Left renal cortex interstitium (tissue), 4 donors: ENCODE measurements at regions not wholly inside any gene's neighbourhood (a gene's known extent, or its start where the extent isn't known, plus 50 kb on each side); places are given as distances from the start of the nearest gene placed in this dataset.

Experiments
- DNase-seq, 4 donors: peaks; one replicate each; pipeline ENCODE4 v3.0.0-alpha.2; 2013; ENCODE audit warnings: low read depth in 4 of 4, low spot score in 2 of 4, missing footprints in 1 of 4

DNA sequence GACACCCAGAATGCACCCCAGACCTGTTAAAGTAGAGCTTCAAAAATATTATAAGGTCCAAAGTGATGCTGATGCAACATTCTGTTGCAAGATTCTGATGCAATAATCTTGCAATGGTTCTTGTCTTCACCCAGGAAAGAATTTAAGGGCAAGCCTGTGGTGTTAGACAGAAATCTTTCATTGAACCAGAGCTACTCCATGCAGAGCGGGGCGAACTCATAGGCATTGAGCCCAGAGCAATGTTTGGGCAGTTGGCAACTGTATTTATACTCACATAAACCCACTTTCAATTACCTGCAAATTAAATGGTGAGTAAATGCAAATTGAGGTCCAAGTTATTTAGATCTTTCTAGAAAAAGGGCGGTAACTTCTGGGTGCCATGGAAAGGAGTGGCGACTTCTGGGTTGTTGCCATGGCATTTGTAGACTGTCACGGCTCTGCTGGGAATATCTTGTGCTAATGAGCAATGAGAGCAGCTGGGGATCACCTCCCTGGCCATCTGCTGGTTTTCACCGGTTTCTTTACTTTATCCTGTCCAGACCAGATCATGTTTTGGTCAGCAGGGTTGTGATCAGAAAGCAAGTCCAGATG is 163.4 kb downstream of the ICE1 start:
- DNase-seq: no peak

DNA sequence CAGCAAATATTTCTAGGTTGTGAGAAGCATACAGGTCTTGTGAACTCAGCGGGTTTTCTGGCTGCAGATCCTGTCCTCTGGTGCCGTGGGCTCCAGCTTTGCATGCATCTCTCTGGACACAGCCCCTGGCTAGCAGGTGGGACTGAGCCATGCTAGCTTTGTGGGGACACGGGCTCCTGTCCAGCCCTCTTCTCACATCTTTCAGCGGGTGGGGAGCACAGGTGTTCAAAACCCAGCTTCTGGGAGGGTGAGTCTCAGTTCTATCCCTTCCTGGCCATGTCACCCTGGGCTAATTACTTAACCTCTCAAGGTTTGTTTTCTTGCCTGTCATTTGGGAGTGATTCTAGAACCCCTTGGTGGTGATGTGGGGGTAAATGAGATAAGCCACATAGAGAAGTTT is 162.3 kb downstream of the ICE1 start:
- DNase-seq: no peak

- DNase-seq: no peak
Observed at GRCh38 chr5:5584236-5584745, 161.8 kb downstream of the ICE1 start.

- no peak for DNase-seq
Observed at GRCh38 chr5:5583832-5584231, 161.4 kb downstream of the ICE1 start.

GRCh38 chr5:5583023-5583765 is 160.7 kb downstream of the ICE1 start:
- no peak for DNase-seq

GRCh38 chr5:5581080-5581479 is 158.6 kb downstream of the ICE1 start:
- DNase-seq: no peak

DNA sequence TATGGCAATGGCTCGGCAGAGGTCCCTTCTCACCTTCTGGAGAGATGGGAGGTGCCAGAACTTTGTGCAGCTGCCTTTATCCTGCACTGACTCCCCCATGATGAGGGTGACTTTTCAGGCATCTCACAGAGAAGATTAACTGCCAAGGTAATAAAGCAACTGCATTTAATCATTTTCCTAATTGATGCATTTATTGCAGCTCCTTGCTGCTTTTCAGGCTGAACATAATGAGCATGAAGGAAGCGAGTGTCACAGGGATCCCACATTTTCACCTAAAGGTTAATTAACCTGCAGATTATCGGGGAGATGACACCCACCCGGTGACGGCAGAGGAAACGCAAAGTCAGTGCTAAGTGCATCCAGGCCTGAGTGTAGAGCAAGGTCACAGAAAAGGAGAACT is 154.3 kb downstream of the ICE1 start:
- peak in 1 of 4 donors; percentile 17 for DNase-seq

DNA sequence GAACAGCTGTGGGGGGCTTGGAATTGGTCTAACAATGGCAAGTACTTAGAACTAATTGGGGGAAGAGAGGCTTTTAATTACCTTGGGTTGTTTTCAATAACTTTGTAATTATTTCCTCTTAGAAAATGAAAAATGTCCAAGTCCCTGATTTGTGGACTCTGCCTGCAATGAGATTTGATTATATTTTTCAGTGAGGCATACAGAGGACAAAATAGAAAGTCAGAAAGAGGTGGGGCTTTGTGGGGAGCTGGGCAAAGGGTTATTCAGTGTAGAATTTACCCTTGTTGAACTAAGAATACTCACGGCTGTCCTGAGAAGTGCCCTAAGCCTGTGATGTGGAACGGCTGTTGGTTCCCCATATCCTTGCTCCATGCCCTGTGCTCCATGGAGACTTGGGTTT is 153.0 kb downstream of the ICE1 start:
- no peak for DNase-seq

DNA sequence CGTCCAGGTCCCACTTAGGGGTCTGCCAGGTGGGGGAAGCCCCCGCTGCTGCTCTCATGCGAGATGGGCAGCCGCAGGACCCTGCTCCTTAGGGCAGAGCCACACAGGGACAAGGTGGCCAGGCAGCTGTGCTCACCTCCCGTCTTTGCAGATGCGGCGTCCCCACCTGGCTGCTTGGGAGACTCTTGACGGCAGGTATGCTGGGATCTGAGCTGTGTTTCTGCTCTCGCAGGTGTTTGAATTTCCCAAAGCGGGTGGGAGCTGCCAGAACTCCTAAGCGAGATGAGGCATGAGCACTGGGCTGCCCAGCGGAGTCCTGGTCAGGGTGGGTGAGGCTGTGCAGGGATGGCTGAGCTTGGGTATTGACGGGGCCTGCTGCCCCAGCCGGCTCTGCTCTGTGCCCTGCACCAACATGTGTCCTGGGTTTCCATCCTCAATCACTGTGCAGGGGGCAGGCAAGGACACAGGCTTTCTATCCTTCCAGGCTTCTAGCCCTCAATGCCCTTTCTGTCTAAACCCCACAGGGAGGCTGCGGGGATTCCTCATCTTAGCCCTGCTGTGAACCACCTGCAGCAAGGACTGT is 151.4 kb downstream of the ICE1 start:
- no peak for DNase-seq

DNA sequence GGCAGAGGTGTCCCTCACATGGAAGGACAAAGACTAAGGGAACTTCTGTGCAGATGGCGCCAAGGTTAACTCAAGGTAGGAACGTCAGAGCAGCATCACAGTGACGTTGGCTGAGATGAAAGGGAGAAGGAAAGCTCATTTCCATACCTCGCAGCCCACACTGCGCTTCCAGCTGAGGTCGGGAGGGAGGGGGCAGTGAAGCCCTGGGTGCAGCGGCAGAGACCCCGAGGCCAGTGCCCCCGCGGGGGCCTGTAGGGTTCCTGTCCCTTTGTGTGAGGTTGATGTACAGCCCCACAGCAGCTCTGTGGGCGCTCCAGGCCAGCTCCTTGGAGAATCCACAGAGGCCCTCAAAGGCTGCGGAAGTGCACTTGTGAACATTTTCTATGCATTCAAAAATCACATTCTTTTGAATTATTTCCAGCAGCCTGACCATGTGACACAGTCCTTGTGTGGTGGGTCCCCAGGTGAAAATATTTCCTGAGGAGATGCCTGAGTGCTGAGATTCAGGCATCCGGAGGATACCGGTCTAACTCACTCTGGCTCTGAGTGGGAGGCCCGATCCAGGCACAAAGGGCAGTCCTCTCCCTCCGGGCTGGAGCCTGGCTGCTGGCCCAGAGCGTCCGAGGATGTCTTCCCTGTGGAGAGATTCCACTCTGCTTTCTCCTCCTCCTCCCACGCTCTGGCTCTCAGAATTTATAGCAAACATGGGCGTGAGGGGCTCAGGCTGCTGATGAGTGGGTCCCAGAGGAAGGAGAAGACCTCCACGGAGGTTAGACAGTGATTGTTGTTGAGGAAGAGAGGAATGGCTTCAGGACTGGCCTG is 150.7 kb downstream of the ICE1 start:
- peak in 1 of 4 donors; percentile 29 for DNase-seq

- DNase-seq: peak in 2 of 4 donors; percentile 56 to 62
Observed at GRCh38 chr5:5572010-5572865, 149.8 kb downstream of the ICE1 start.

- DNase-seq: no peak
Observed at GRCh38 chr5:5570646-5571045, 148.2 kb downstream of the ICE1 start.

DNA sequence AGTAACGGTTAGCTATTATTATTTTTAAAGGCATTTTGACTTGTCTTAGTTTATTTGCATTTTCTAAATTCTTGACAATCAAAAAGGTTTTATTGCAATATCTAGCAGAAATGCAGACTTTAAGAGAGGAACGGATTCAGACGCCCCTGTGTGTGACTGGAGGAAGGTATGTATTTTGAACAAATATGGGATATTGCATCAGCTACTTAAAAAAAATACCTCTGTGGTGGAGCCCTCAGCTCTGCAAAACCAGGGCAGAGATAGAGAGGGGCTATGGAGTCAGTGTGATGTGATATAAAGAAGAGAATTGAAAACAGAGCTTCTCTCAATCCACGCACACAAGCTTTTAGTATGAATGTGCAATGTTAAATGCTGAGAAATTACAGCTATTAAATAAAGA is 142.4 kb downstream of the ICE1 start:
- DNase-seq: no peak

DNA sequence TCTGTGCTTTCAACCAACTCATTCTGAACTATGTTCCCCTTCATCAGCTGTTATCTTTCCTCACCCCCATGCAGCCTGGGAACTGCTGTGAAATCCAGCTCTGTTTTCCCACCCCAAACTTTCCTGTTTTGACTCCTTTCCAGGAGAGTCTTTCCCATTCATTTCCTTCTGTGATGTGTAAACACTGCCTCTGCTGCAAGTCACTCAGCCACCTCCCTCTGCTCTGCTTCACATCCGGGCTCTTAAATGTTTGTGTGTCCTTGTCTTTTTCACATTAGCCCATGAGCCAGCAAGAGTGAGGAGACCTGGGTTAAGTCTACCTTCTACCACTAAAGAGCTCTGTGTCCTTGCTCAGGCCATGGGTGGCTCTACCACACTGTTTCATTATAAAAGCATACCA is 137.5 kb downstream of the ICE1 start:
- no peak for DNase-seq

DNA sequence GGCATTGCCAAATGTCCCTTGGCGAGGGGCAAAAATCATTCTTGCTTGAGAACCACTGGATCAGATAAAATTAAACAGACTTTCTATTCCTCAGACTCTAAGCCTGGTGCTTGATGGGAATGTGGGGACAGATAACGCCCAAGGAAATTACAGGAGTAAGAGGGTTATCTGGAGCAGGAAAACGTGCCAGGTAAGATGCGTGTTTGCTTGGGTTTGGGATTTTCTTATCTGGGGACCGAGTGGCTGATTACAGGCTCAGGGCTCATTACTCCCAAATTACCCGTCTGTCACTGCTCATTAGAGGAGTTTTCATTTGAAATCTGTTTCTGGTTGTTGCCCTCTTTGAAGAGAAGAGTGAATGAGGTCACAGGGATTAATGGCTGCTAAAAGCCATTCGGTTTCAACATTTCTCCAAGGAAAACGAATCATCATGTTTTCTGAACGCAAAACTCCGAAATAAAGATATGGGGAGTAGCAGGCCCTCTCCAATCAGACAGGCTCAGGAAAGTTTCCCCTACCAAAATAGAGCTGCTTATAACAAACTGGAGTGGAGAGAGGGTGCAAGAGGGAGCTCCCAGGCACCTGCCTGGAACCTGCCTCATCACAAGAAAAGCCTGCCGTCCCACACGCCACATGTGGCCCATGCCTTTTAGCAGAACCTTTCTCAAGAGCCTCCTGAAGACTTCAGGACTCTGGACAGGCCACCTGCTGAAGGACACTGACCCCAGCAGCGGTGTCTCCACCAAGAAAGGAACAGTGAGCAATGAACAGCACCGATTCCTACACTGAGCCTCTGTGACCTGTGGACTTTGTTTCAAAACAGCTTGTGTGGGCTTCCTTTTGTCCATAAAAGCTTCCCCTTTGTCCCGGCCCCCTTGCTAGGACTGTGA is 136.4 kb downstream of the ICE1 start:
- no peak for DNase-seq

DNA sequence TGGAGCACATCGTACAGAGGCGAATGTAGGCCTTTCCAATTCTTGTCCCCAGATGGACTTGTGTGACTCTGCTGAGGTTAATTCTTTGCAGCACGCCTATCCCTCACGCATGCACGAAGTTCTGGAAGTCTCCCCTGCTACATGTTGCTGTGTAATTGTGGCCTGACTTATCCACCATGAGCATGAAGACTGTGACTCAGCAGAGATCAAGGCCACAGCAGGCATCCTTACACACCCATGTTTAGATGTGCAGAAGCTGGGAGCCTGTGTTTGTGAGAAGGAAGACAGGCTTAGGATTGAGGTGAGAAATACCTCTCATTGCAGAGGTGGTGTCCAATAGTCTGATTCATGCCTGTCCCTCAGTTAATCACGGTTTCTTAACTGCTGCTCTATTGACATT is 135.6 kb downstream of the ICE1 start:
- no peak for DNase-seq

GRCh38 chr5:5551499-5551898 is 129.0 kb downstream of the ICE1 start:
- DNase-seq: no peak

GRCh38 chr5:5546408-5546807 is 123.9 kb downstream of the ICE1 start:
- DNase-seq: no peak

DNA sequence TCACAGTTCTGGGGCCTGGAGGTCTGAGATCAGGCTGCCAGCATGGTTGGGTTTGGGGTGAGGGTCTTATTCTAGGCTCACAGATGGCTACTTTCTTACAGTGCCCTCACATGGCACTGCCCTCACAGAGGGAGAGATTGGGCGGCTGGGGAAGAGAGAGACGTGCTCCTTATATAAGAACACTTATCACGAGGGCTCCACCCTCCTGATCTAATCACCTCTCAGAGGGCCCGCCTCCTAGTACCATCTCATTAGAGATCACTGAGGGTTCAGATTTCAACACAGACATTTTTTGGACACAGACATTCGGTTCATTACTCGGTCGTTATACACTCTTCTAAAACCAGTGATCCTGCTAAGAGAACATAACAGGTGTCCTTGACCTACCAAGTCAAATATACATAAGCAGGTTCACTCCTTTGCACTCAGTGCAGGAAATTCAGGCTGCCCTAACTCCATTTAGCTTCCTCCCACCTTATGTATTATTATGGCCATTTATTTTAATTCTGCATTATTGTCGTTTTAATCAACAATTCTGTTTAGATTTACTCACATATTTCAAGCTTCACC is 121.7 kb downstream of the ICE1 start:
- DNase-seq: no peak
